HG03354 (cell line): ENCODE measurements at regions not wholly inside any gene's neighbourhood (a gene's known extent, or its start where the extent isn't known, plus 50 kb on each side); places are given as distances from the start of the nearest gene placed in this dataset.
"Not testable (repeated sequence)": the region's sequence is repeated elsewhere in the genome, so short reads cannot be mapped to it uniquely, and the experiment has no call there.

ENCODE experiments used
- ATAC-seq: cut with Tn5 transposase; IDR thresholded peaks from one replicate; pipeline ENCODE4 v1.9.1; 2021; ENCODE audit warnings: mild to moderate bottlenecking; ENCODE audit not compliant: unreplicated experiment, poor library complexity, severe bottlenecking

DNA sequence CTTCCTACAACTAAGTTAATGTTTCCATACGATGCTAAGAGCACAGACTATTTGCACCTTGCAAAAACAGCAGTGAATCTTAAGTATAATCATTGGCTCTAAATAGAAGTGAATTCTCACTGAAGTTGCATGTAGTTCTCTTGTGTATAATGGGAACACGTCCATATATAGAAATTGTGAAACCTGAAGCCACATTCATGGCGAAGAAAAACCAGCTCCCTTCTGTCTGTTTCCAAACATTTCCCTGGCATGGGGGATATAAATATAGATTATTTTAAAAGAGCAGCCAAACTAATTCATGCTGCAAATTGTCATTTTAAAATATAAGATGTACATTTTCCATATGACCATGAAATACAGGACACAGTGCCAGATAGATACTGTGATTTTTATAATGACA lies 71.1 kb downstream of the TRAM1L1 start:
- ATAC-seq = no peak

DNA sequence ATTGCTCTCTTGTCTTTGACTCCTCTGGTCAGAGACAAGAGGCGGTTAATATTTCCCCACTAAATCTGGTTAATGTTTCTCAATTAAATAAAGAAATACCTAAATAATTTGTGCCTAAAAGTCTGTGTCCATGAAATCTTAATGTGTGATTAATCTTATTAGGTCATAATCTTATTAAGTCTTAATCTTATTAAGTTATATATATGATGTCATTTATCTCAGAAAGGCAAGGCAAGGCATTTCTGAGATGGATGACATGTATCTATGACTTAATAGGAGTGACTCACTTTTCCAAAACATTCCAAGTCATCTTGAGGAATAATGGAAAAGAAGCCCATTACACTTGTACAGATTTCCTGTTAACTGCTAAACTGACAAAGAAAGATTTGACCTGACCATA lies 74.7 kb downstream of the TRAM1L1 start:
- no peak for ATAC-seq

DNA sequence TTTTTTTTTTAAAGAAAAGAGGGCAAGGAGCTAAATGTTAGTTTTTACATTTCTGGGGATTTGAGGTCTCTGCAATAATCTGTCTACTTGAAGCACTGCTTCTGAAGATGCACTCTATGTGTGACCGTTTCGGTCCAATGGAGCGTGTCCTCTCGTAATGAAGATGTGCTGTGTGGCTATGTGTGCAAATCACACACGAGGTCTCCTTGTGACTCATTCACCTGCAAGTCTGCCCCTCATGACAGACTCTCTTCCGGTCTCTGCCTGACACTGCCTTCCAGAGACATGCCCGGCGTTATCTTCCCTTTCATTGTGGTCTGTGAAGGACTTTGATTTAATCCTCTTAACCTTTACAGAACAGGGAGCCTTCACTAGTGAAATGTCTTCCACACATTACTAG lies 84.3 kb downstream of the TRAM1L1 start:
- no peak for ATAC-seq

DNA sequence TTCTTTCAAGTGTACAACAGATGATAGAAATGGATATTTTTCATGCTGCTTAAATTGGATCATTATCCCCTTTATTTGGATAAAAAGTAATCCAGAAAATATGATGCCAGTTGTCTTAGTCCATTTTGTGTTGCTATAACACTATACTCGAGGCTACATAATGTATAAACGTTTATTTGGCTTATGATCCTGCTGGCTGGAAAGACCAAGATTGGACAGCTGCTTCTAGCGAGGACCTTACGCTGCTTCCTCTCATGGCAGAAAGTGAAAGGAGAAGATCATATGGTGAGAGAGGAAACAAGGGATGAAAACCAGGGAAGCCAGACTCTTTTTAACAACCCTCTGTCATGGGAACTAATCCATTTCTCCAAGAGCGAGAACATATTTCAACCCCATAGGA lies 102.7 kb downstream of the TRAM1L1 start:
- no peak for ATAC-seq

DNA sequence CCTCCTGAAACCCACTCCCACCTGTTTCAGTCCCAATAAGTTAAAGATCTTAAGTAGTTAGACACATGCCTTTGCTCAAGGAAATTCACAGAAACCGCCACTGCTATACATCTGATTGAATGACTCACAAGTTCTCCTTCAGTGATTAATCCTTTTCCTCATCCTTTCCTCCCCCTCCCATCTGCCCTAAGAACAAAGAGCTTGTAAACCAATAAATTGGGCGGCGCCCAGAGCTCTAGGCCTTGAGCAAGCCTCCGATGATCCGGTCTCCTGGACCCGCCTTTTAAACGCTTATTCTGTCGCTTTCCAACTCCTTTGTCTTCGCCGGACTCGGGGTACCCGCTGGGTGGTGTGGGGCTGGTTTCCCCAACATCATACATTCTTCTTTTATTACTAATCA lies 104.9 kb downstream of the TRAM1L1 start:
- not testable (repeated sequence) for ATAC-seq

DNA sequence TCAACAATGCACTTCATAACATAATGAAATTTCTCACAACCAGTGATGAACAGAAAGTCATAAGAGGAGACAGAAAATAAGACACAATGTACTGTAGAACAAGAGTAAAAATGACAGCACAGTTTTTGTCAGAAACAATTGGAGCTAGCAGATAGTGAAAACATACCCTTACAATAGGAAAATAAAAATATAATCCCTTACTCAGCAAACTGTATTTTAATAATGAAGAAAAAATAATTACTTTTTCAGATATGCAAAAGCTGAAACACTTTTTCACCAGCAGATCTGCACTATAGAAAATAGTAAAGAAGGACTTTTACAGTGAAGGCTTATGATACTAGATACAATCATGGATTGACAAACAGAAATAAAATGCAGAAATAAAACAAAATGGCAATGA lies 126.3 kb downstream of the TRAM1L1 start:
- ATAC-seq = no peak

DNA sequence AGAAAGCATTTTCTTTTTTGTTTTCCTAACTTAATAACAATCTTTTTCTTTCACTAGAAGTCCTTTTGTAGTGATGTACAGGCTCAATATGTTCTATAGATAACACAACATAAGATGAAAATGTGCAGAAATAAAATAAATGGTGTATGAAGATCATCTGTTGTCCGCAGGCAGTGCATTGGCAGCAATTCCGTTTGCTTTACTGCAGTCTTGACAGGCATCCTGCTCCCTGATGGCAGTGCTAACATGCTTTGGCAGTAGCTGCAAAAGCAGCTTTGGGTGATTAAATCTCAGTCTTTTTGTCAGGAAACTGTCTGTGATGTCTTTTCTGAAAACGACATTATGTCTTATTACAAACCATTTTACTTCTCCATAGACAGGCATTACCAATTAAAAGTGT lies 131.4 kb downstream of the TRAM1L1 start:
- ATAC-seq = no peak

DNA sequence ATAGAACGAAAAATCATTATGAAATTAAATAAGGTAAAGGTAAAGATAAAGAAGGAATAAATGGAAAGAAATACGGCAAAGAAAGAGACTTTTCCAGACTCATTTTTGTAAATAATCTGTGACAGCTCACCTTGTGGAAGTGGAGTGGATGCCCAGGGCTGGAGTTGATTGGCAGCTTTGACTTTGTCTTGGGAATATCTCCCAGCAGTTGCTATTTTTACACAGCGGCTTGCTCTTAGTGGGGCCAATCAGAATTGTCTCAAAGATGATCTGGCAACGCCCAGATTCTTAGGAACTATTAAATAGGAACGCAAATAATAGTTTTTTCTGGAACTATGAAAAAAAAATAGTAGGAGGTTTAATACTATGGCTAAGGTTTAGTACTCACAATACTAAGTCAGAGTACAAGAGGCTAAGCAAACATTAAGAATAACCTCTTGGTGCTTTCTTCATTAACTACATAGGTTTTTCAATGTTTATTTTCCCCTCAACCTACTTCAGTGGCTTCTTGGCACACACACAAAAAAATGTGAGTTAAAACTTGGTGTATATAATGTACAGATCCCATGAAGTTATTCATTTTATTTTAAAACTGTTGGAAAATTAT lies 132.7 kb downstream of the TRAM1L1 start:
- ATAC-seq = no peak

DNA sequence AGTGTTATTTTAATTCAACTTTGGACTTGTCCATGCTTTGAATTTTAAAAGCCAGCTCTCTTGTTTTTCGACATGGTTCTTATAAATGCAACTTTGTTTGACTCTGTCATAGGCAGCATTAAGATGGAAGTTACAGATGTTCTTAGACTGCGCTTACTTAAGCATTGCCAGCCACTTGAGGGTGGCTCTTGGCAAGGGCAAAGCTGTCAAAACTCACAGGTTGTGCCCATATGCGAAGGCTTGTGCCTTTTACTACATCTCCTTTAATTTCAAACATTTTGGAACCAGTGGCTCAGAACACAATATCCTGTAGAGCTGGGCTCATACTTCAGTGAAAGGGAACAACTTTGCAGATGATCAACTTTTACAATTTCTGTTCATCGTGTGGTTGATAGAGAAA lies 135.5 kb downstream of the TRAM1L1 start:
- no peak for ATAC-seq

DNA sequence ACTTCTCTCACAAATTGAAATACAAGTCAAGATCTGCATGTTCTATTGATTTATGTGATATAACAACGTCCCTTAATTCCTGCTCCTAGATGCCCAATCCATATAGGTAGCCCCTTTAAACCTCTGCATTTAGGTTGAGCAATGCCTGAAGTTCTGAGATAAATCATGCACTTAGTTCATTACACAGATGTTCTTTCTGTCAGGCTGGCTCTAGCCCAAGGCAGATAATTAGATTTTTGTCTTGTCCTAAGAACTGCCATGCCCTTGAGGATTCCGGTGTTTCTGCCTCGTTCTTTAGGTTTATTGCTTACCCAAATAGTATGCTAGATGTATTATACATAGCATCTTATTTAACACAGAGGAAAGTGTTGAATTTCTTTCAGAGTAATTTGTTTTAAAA lies 143.1 kb downstream of the TRAM1L1 start:
- no peak for ATAC-seq

DNA sequence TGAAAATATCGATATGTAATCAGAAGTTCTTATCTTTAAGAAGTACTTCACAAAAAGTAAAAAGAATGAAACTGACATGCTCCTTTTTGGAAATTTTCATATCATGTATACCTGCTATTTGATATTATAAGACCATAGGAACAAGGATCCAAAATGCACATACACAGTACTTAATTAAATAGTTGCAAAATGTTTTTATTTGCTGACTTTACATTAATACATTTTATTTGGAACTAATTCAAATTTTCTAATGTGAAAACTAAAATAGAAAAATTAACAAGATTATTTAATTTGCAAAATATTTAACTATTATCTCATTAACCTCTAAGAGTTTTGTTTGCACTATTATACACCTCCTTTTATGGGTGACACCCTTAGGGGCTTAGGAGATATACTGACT lies 155.0 kb downstream of the TRAM1L1 start:
- no peak for ATAC-seq

DNA sequence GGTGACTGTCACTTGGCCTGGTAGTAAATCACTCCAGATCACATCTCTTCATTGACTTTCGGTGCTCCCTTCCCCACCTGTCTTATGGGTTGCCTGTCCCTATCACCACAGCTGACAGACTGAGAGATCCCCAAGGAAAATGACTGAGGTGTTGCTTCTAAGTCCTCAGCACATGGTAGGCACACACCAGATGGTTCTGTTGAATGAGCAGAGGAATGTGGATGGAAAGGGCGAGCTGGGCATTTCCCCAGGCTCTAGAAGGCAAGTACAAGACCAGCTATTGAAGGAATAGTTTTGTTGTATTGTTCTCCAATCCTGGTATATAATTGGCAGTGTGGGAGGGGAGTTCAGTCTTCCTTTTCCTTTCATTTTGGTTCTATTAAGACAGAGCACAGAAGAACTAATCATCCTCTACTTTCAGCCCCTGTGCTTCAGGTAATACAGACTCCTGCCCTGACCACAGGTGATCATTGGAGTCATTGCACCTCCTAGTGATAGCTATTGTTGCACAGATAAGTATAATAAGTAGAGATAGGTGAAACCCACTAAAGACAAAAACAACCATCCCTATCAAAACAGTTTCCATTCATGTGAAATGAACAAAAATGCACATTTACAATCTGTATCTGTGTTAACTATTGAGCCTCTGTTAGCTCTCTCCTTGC lies 158.6 kb downstream of the TRAM1L1 start:
- ATAC-seq = no peak

DNA sequence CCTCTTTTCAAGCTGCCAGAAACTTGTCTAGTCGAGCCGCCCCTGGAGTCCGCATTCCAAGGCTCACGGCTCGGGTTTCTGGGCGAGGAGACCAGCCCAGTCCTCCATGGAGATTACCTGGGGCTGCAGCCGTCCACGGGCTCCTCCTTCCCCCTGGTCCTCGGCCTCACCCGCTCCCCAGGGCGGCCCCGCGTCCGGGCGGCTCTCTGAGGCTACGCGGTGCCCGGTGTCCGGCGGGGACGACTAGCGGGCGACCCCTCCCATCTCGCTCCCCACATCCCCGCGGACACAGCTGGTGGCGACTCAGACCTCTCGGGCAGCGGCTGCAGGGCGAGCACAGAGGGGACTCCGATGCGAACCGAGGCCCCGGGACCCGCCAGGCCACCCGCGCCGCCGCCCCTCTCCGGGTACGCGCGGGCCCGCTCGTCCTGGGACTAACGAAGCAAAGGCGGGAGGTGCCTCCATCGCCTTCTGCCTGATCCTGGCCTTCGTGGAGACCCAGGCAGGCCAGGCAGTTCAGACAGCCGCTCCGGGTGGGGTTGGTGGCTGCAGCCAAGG lies 159.4 kb downstream of the TRAM1L1 start:
- ATAC-seq = no peak

DNA sequence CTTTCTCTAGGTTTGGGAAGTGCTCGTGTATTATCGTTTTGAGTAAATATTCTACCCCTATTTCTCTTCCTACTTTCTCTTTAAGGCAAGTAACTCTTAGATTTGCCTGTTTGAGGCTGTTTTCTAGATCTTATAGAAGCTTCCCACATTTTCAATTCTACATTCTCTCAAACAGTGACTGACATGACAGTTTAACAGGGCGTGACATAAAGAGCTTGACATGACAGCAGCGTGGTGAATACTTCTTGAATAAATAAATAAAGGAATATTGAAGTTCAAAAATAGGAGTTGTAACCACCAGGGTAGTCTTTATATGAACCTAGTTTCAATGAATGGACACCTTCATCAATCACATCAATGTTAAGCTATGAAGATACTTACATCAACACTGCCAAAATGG lies 162.0 kb downstream of the TRAM1L1 start:
- no peak for ATAC-seq

DNA sequence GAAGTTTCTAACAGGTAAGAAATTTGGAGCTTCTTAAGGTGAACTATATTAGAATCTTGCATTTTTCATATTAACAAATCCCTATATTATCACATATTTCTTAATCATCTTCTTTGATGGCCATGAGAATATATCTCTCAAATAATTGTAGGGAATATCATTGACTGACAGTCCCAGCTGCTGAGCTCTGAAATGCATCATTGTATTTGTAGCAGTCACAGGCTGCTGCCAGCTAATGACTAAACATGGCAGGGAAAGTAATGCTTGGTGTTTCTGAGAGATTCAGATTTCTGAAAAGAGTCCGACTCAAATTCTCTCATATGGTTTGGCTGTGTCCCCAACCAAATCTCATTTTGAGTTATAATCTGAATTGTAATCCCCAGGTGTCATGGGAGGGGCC lies 171.9 kb downstream of the TRAM1L1 start:
- ATAC-seq = no peak

DNA sequence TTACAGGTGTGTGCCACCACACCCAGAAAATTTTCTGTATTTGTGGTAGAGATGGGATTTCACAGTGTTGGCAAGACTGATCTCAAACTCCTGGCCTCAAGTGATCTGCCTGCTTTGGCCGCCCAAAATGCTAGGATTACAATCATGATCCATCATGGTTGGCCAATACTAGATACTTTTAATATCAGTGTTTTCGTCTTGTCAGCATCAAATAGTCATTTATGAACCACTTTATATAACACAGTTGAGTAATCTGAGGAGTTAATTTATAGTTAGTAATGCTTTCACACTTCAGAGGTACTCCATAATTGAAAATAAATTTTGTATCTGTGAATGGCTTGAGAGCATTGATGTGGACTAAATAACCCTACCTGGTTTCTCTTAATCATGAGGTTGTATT lies 178.6 kb downstream of the TRAM1L1 start:
- ATAC-seq = no peak

DNA sequence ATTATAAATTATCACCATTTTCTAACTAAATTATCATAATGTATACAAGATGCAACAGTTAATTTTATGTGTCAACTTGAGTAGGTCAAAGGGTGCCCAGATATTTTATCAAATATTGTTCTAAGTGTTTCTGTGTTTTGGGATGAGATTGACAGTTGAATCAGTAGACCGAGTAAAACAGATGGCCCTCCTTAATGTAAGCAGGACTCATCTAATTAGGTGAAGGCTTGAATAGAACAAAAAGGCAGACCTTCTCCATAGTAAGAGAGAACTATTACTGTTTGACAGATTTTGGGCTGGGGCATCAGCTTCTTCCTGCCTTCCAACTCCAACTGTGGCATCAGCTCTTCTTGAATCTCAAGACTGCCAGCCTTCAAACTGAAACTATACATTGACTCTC lies 185.8 kb downstream of the TRAM1L1 start:
- no peak for ATAC-seq

DNA sequence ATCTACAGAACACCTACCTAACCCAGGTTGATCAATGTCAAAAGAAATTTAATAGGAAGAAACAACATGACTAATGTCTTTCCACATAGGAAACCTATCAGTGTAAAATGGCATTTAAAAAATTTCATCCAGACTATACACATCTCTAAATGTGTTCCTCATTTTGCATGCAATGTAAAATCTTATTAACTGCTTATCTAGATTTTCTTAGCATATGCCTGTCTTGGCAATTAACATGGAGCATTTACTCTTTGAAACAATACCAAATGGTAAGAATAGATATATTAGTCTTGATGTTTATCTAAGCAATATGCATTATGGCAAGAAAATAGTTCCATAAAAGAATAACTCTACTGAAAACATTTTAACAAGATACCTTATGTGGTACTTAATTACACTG lies 199.8 kb downstream of the TRAM1L1 start:
- ATAC-seq = no peak

DNA sequence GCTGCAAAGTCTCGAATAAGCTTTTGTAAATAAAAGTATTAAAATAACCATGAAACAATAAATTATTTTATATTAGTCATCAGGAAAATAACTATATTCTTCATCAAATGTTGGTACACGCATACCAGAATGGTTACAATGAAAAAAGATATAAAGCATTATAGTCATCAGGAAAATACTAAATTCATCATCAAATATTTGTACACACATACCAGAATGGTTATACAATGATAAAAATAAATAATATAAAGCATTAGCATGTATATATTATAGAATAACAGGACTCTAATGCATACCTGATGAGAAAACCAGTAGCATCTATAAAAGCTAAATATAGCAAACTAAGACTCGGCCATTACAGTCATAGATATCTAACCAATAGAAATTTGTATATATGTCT lies 202.9 kb downstream of the TRAM1L1 start:
- no peak for ATAC-seq

DNA sequence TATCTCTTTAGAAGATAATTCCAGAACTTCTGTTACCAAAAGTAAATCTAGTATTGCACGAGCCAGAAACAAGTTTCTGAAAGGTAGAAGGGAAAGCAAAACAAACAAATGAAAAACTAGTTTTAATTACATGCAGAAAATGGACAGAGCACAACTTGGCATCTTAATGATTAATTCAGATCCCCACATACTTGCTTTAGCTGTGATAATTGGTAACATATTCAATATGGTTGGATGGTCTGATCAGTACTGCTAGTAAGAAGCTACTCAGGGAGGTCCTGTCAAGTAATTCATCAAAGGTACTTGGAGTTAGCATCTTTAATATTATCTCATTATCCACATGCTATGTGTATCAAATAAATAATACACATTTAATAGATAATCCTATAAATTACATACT lies 204.3 kb downstream of the TRAM1L1 start:
- peak; percentile 95 for ATAC-seq

DNA sequence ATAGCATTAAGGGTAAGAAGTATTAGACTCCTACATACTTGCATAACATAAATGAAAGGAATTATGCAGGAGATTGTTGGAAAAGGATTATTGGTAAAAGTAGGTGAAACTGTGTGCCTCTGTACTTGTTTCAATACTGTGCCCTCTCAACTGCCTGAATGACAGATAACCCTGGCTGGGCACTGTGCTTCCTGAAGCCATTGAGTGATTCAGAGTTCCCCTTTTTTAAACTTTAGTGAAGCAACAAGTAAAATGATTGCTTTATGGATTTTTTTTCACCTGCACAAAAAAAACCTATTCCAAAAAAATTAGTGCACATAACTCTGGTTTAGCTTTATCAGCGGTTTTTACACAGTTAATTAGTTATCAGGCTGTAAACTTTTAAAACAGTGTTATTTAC lies 204.8 kb downstream of the TRAM1L1 start:
- peak; percentile 66 for ATAC-seq

DNA sequence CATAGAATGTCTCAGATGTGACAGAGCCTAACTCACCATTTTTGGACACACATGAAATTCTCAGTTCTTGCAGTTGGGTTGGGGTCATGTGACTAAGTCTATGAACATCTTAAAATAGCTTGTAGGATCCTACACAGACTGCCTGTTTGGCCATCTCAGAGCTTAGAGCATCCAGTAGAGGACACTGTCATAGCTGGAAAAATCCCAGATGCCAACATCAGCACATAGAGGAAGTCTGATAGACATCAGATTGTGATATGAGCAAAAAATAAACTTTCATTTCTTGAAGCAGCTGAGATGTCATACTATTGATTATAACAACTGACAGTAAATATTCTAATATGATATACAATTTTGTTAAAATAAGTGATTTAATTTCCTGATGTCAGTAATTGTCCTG lies 207.1 kb downstream of the TRAM1L1 start:
- ATAC-seq = no peak
